RWPE2 (cell line): ENCODE measurements at regions not wholly inside any gene's neighbourhood (a gene's known extent, or its start where the extent isn't known, plus 50 kb on each side); places are given as distances from the start of the nearest gene placed in this dataset.
"Not testable (repeated sequence)": the region's sequence is repeated elsewhere in the genome, so short reads cannot be mapped to it uniquely, and the experiment has no call there.

Experiments used
- ATAC-seq: fragments of 200-7000 bp; cut with Tn5 transposase; 3 replicates; pipeline ENCODE4 v1.9.1; 2021; ENCODE audit warnings: low read depth
- DNase-seq: peaks from one replicate; pipeline ENCODE4 v3.0.0-alpha.2; 2020; ENCODE audit warnings: low spot score
- H3K27ac ChIP-seq: fragments of 450-650 bp; 2 replicates; pipeline ENCODE4 v1.5.1; 2017; ENCODE audit warnings: mild to moderate bottlenecking; ENCODE audit not compliant: poor library complexity, severe bottlenecking
- H3K27me3 ChIP-seq: fragments of 250-450 bp; sonication (Bioruptor Pico); 2 replicates; pipeline ENCODE4 v1.5.1; 2021; ENCODE audit warnings: mild to moderate bottlenecking, moderate library complexity; ENCODE audit not compliant: insufficient read depth, poor library complexity, severe bottlenecking
- H3K36me3 ChIP-seq: fragments of 250-450 bp; sonication (Bioruptor Pico); 2 replicates; pipeline ENCODE4 v1.5.1; 2020; ENCODE audit warnings: low read depth, mild to moderate bottlenecking, moderate library complexity
- H3K4me1 ChIP-seq: fragments of 250-450 bp; sonication (Bioruptor Pico); 2 replicates; pipeline ENCODE4 v1.5.1; 2021; ENCODE audit warnings: mild to moderate bottlenecking, moderate library complexity; ENCODE audit not compliant: insufficient read depth, poor library complexity, severe bottlenecking
- H3K4me3 ChIP-seq: fragments of 250-450 bp; sonication (Bioruptor Pico); 2 replicates; pipeline ENCODE4 v1.5.1; 2021; ENCODE audit warnings: mild to moderate bottlenecking, moderate library complexity; ENCODE audit not compliant: severe bottlenecking
- H3K9me3 ChIP-seq: fragments of 250-450 bp; sonication (Bioruptor Pico); 2 replicates; pipeline ENCODE4 v1.5.1; 2021; ENCODE audit warnings: mild to moderate bottlenecking, moderate library complexity; ENCODE audit not compliant: severe bottlenecking
- TF ChIP-seq, protein P1 (sequence below): fragments of 450-650 bp; IDR thresholded peaks from one replicate; pipeline ENCODE4 v1.5.1; 2017; ENCODE audit warnings: mild to moderate bottlenecking, moderate library complexity; ENCODE audit not compliant: poor library complexity, severe bottlenecking

DNA sequence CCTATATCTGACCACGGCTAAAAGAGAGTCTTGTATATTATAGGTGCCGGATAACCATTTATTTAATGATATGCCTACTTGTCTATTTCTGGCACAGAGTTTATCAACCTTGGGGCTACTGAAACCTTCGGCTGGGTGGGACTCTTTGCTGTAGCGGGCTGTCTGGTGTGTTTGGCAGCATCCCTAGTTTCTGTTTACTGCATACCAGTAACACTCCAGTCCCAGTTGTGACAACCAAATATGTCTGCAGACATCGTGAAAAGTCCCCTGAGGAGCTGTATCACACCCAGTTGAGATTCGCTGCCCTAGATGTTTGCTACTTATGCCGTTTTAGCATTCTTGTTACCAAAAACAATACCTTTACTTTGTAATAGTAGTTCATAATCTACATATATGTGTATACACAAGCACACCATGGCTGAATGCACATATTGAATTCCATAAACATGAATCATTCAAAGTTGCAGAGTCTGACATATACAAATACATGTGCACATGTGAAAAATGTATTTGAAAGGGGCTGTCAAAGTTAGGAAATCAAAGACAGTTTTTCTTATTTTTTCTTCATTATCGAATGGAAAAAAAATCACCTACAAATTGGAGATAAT is 89.1 kb upstream of the SHISA6 start:
- TF ChIP-seq, protein P1, sequence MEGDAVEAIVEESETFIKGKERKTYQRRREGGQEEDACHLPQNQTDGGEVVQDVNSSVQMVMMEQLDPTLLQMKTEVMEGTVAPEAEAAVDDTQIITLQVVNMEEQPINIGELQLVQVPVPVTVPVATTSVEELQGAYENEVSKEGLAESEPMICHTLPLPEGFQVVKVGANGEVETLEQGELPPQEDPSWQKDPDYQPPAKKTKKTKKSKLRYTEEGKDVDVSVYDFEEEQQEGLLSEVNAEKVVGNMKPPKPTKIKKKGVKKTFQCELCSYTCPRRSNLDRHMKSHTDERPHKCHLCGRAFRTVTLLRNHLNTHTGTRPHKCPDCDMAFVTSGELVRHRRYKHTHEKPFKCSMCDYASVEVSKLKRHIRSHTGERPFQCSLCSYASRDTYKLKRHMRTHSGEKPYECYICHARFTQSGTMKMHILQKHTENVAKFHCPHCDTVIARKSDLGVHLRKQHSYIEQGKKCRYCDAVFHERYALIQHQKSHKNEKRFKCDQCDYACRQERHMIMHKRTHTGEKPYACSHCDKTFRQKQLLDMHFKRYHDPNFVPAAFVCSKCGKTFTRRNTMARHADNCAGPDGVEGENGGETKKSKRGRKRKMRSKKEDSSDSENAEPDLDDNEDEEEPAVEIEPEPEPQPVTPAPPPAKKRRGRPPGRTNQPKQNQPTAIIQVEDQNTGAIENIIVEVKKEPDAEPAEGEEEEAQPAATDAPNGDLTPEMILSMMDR: no peak
- Histone ChIP-seq H3K36me3 (no peaks in the 10 kb centered on the region), H3K27me3 (no peaks in the 10 kb centered on the region), H3K4me1 (no peaks in the 10 kb centered on the region), H3K27ac (no peak overlapping the region), H3K4me3 (no peak overlapping the region), H3K9me3 (no peaks in the 10 kb centered on the region)
- DNase-seq (no peak), ATAC-seq (no peak)

DNA sequence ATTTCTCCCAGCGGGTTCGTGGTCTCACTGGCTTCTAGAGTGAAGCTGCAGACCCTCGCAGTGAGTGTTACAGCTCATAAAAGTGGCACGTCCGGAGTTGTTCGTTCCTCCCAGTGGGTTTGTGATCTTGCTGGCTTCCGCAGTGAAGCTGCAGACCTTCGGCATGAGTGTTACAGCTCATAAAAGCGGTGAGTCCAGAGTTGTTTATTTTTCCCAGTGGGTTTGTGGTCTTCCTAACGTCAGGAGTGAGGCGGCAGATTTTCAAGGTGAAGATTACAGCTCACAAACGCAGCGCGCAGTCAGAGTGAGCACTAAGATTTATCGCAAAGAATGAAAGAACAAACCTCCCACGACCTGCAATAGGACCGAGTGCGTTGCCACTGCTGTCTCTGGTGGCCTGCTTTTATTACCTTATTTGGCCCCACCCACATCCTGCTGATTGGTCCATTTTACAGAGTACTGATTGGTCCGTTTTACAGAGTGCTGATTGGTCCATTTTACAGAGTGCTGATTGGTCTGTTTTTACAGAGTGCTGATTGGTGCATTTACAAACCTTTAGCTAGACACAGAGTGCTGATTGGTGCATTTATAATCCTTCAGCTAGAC is 90.0 kb upstream of the SHISA6 start:
- H3K36me3 ChIP-seq, H3K4me1 ChIP-seq, ATAC-seq, DNase-seq, H3K9me3 ChIP-seq, H3K4me3 ChIP-seq, H3K27me3 ChIP-seq, H3K27ac ChIP-seq: not testable (repeated sequence)

DNA sequence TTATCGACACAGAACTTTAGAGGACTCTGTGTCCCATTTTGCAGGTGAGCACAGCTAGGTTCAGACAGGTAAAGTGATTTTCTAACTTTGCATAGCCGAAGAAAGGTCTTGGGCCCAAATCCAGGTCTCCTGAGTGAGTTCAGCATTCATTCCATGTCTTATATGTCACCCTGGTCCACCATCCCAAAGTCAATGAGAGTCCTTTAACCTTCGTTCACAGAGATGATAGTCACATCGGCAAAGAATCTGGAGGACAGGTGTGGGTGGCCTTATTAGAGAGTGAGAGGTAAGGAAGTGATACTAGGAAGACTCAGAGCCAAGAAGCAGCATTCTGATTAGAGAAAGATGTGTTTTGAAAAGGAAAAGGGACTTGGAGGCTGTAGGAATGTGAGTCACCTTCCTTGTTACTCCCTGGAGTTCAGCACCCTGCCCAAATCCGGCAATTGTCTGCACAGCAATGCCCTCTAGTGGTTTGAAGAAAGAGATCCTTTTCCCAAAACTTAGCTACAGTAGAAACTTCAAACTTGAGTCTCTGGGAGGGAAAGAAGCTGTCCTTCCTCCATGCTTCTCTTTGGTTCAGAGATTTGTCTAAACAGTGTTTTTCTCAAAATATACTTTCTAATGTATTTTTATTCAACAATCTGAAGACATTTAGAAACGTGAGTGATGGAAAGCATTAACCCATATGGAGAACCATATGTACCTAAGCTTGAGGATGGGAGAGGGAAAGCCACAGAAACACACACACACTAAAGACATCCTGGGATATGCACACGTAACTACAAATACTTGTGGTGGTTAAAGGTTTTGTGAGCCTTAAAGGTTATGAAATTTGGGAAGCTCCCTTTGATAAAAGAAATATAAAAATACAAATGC is 96.4 kb upstream of the SHISA6 start:
- H3K9me3 ChIP-seq: no peaks in the 10 kb centered on the region
- TF ChIP-seq, protein P1: peak; percentile 74
- no peaks in the 10 kb centered on the region for H3K27me3 ChIP-seq
- H3K4me1 ChIP-seq: no peaks in the 10 kb centered on the region
- no peaks in the 10 kb centered on the region for H3K36me3 ChIP-seq
- no peak for DNase-seq
- H3K27ac ChIP-seq: no peak overlapping the region
- H3K4me3 ChIP-seq: no peak overlapping the region
- ATAC-seq: peak; percentile 73

DNA sequence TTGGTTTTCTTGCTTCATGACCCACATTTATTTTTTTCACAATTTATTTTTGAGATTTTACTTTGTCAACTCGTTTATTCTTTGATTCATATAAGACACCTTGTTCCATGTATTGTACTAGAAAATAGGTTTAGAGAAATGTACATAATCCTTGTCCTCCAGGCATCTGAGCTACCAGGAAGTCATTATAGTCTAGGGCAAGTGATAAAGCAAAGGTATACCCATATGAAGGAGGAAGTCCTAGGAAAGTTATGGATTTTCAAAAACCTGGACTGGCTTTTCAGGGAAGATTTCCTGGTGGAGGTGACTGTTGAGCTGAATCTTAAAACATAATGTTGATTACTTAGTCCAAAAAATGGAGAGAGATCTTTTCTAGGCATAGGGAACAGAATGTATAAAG is 98.8 kb upstream of the SHISA6 start:
- TF ChIP-seq, protein P1: no peak
- Histone ChIP-seq H3K27ac (no peak overlapping the region), H3K4me3 (no peak overlapping the region), H3K36me3 (no peaks in the 10 kb centered on the region), H3K9me3 (no peaks in the 10 kb centered on the region), H3K4me1 (no peaks in the 10 kb centered on the region), H3K27me3 (no peaks in the 10 kb centered on the region)
- DNase-seq (no peak), ATAC-seq (no peak)

DNA sequence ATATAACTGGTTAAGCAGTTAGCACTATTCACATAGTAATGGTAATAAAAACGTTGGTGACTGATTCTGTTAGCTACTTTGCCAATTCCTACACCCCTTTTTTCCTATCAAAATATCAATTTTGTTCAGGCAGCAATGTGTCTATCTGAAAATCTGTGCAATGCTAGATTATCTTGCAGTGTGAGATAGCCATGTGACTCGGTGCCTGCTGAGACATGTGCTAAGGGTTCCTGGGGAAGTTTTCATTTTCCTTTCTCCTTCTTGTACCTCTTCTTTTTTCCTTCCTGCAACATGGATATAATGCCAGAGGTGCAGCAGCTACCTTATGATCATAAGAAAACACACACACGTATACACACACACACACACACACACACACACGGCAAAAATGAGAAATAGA is 100.5 kb upstream of the SHISA6 start:
- TF ChIP-seq, protein P1: no peak
- Histone ChIP-seq H3K9me3 (no peaks in the 10 kb centered on the region), H3K4me1 (no peaks in the 10 kb centered on the region), H3K36me3 (no peaks in the 10 kb centered on the region), H3K27me3 (no peaks in the 10 kb centered on the region), H3K4me3 (no peak overlapping the region), H3K27ac (no peak overlapping the region)
- no peak for DNase-seq
- no peak for ATAC-seq
